Transverse colon (tissue), 4 donors: ENCODE measurements at regions not wholly inside any gene's neighbourhood (a gene's known extent, or its start where the extent isn't known, plus 50 kb on each side); places are given as distances from the start of the nearest gene placed in this dataset.

Source experiments
- DNase-seq: peaks from one replicate; pipeline ENCODE4 v3.0.0-alpha.2; 2019
- H3K27ac ChIP-seq, 4 donors: fragments of 200-600 bp; sonication (generic); 2 replicates each; pipeline ENCODE4 v1.5.1; 2016 to 2018; ENCODE audit warnings: inconsistent platforms in 4 of 4
- H3K27me3 ChIP-seq: fragments of 200-600 bp; sonication (generic); 2 replicates; pipeline ENCODE4 v1.5.1; 2017; ENCODE audit warnings: inconsistent platforms
- H3K36me3 ChIP-seq, 4 donors: fragments of 200-600 bp; sonication (generic); 2 replicates each; pipeline ENCODE4 v1.5.1; 2017 to 2019; ENCODE audit warnings: inconsistent platforms in 4 of 4
- H3K4me1 ChIP-seq, 4 donors: fragments of 200-600 bp; sonication (generic); 2 replicates each; pipeline ENCODE4 v1.5.1; 2017 to 2020; ENCODE audit warnings: inconsistent platforms in 4 of 4
- H3K4me3 ChIP-seq, 4 donors: fragments of 200-600 bp; sonication (generic); 1 replicate in 1 of 4; 2 replicates in 3 of 4; pipeline versions ENCODE4 v1.5.1 to v1.6.1; 2017 to 2019; ENCODE audit warnings: inconsistent platforms in 4 of 4
- H3K9me3 ChIP-seq, 2 donors: fragments of 200-600 bp; sonication (generic); 2 replicates each; pipeline ENCODE4 v1.5.1; 2017 to 2019; ENCODE audit warnings: inconsistent platforms in 2 of 2
- CTCF ChIP-seq, 5 experiments: fragments of 200-600 bp in 3 of 5; fragments of 450-650 bp in 2 of 5; sonication (generic) in 3 of 5; IDR thresholded peaks; 1 replicate in 2 of 5; 2 replicates in 3 of 5; pipeline ENCODE4 v1.5.1; 2016 to 2017; ENCODE audit warnings: antibody characterized with exemption in 5 of 5, inconsistent platforms in 3 of 5, mild to moderate bottlenecking in 2 of 5, moderate library complexity in 1 of 5
- EP300 ChIP-seq: sonication (generic); formaldehyde crosslinking; IDR thresholded peaks from one replicate; pipeline ENCODE4 v1.6.1; 2017; ENCODE audit warnings: antibody characterized with exemption, low read depth
- POLR2A ChIP-seq: fragments of 450-650 bp; IDR thresholded peaks from one replicate; pipeline ENCODE4 v1.6.1; 2016; ENCODE audit warnings: antibody characterized with exemption, mild to moderate bottlenecking, moderate library complexity
- POLR2AphosphoS5 ChIP-seq, 3 donors: sonication (generic); formaldehyde crosslinking; IDR thresholded peaks; one replicate each; pipeline ENCODE4 v1.6.1; 2016; ENCODE audit warnings: antibody characterized with exemption in 3 of 3
- WGBS, 2 donors: methylation state at CpG; one replicate each; pipeline ENCODE4 v1.1.5; 2018; ENCODE audit warnings: low coverage in 1 of 2; 5-methylcytosine and 5-hydroxymethylcytosine counted together
- in situ Hi-C, 4 donors: fragments of 200-750 bp; cut with MboI; loops; one replicate each; pipeline versions ENCODE4 v1.15.0 to v1.15.1; 2017; ENCODE audit warnings: low sequenced_read_pairs in 3 of 4, low pct_ligation_motif_present in 1 of 4, low pct_unique_long_range_greater_than_20kb in 1 of 4
- intact Hi-C: fragments of 100-400 bp; cut with DNase I; formaldehyde crosslinking; loops from one replicate; pipeline ENCODE4 v1.15.1; 2023; ENCODE audit warnings: low total_unique reads

- H3K4me1 ChIP-seq, result peaks cover 0 to 10% (median 5%) of the 10 kb centered on the region in 4 donors
- in situ Hi-C loops, result loop anchor here in 2 of 4 donors (25.0 kb wide), 2 partner anchors 172 to 347 kb away; no protein-coding TSS in a partner anchor
- H3K27me3 ChIP-seq, result no peaks in the 10 kb centered on the region
- no peak for DNase-seq
- 51 to 55% methylated on average over 4 to 10 of the region's 10 CpGs for WGBS, 2 donors
- no peaks in the 10 kb centered on the region for H3K36me3 ChIP-seq
- no peaks in the 10 kb centered on the region for H3K9me3 ChIP-seq
- TF ChIP-seq CTCF (IDR thresholded peaks at IDR 0.05) (no peak), POLR2AphosphoS5 (IDR thresholded peaks at IDR 0.05) (no peak), EP300 (no peak), POLR2A (no peak)
- H3K4me3 ChIP-seq, result no peak overlapping the region
- no peak overlapping the region for H3K27ac ChIP-seq
- intact Hi-C loops, result no loop called here
Observed at GRCh38 chr2:176464886-176465564, 195.8 kb downstream of the MTX2 start.

DNA sequence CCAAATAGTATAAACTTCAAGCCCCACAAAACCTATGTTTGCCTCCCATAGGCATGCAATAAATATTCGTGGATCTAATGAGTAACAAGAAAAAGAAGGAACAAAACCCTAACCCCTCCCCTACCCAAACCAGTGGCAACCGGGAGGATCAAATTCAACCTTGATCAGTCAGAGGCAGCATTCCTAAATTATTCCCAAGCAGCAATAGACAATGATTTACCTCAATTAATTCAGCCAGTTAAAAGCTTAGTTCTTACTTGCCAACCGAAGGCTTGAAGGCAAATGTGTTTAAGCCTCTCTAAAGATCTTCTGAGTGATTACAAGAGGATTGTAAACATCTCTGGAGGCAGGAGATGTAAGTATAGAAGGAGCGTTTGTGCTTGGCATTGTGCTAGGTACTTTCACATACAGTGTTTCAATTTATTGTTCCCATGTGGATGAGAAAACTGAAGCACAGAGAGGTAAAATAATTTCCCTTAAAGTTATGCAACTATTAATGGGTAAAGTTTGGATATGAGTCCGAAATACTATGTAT, 197.7 kb downstream of the MTX2 start:
- TF ChIP-seq POLR2AphosphoS5 (IDR thresholded peaks at IDR 0.05), result no peak
- no peak for TF ChIP-seq EP300
- TF ChIP-seq CTCF (IDR thresholded peaks at IDR 0.05), result no peak
- no peak for TF ChIP-seq POLR2A
- H3K36me3 ChIP-seq, result no peaks in the 10 kb centered on the region
- no peaks in the 10 kb centered on the region for H3K9me3 ChIP-seq
- peaks cover 0 to 7% (median 1%) of the 10 kb centered on the region in 4 donors for H3K4me1 ChIP-seq
- intact Hi-C loops, result no loop called here
- no peaks in the 10 kb centered on the region for H3K27me3 ChIP-seq
- WGBS, 2 donors, result 64 to 77% methylated on average over 5 of the region's 5 CpGs
- in situ Hi-C loops, result loop anchor here in 2 of 4 donors (25.0 kb wide), 2 partner anchors 170 to 345 kb away; no protein-coding TSS in a partner anchor
- no peak for DNase-seq
- no peak overlapping the region for H3K27ac ChIP-seq
- H3K4me3 ChIP-seq, result no peak overlapping the region

DNA sequence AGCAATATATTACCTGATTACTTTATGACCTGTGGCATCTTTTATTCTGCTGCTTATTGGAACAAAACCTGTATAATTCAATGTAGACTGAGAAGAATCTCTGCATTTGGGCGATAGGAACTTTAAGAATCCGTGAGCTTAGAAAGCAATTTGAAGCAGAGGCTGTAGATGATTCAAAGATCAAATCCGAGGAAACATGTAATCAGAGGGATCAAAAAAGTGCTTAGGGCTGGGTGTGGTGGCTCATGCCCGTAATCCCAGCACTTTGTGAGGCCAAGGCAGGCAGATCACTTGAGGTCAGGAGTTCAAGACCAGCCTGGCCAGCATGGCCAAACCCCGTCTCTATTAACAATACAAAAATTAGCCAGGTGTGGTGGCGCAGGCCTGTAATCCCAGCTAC, 198.4 kb downstream of the MTX2 start:
- in situ Hi-C loops, result loop anchor here in 2 of 4 donors (25.0 kb wide), 2 partner anchors 170 to 345 kb away; no protein-coding TSS in a partner anchor
- no peaks in the 10 kb centered on the region for H3K36me3 ChIP-seq
- H3K9me3 ChIP-seq, result no peaks in the 10 kb centered on the region
- DNase-seq, result no peak
- WGBS, 2 donors, result 66 to 74% methylated on average over 5 to 6 of the region's 6 CpGs
- H3K27ac ChIP-seq, result no peak overlapping the region
- H3K27me3 ChIP-seq, result no peaks in the 10 kb centered on the region
- intact Hi-C loops, result no loop called here
- TF ChIP-seq EP300 (no peak), CTCF (IDR thresholded peaks at IDR 0.05) (no peak), POLR2AphosphoS5 (IDR thresholded peaks at IDR 0.05) (no peak), POLR2A (no peak)
- peaks cover 0 to 1% (median 0%) of the 10 kb centered on the region in 4 donors for H3K4me1 ChIP-seq
- H3K4me3 ChIP-seq, result no peak overlapping the region

GRCh38 chr2:176468457-176469113, 199.3 kb downstream of the MTX2 start:
- H3K9me3 ChIP-seq, result no peaks in the 10 kb centered on the region
- 60 to 61% methylated on average over 3 to 4 of the region's 4 CpGs for WGBS, 2 donors
- H3K27me3 ChIP-seq, result no peaks in the 10 kb centered on the region
- TF ChIP-seq POLR2A (no peak), EP300 (no peak), POLR2AphosphoS5 (IDR thresholded peaks at IDR 0.05) (no peak), CTCF (IDR thresholded peaks at IDR 0.05) (no peak)
- in situ Hi-C loops (loop anchor here in 2 of 4 donors (25.0 kb wide), 2 partner anchors 169 to 344 kb away; no protein-coding TSS in a partner anchor), intact Hi-C loops (no loop called here)
- H3K27ac ChIP-seq, result no peak overlapping the region
- no peak for DNase-seq
- H3K4me3 ChIP-seq, result no peak overlapping the region
- peaks cover 0 to 8% (median 4%) of the 10 kb centered on the region in 4 donors for H3K4me1 ChIP-seq
- no peaks in the 10 kb centered on the region for H3K36me3 ChIP-seq
